Spleen (tissue), 7 donors: ENCODE measurements at regions not wholly inside any gene's neighbourhood (a gene's known extent, or its start where the extent isn't known, plus 50 kb on each side); places are given as distances from the start of the nearest gene placed in this dataset.

Experiments used
- CTCF ChIP-seq, 11 experiments: fragments of 200-600 bp in 7 of 11; fragments of 450-650 bp in 4 of 11; sonication (generic) in 4 of 11; IDR thresholded peaks in 8 of 11; conservative IDR thresholded peaks in 3 of 11; 1 replicate in 7 of 11; 2 replicates in 4 of 11; pipeline versions ENCODE4 v1.4.0 to v1.8.0; 2016 to 2021; ENCODE audit warnings: antibody characterized with exemption in 11 of 11, inconsistent platforms in 4 of 11, mild to moderate bottlenecking in 1 of 11
- POLR2A ChIP-seq, 3 donors: fragments of 450-650 bp; IDR thresholded peaks; one replicate each; pipeline ENCODE4 v1.5.1; 2017; ENCODE audit warnings: antibody characterized with exemption in 3 of 3, mild to moderate bottlenecking in 1 of 3
- donor health status: DM: no; HTN: no; CAD: no; lungs with moderate emphysema.
- donor health status: DM: no; HTN: no; CAD: no.
- donor health status: DM: no; HTN: no; CAD: no.

GRCh38 chr4:55176497-55176896 lies 51.1 kb upstream of the KDR start:
- no peak for TF ChIP-seq CTCF (IDR thresholded peaks at IDR 0.05 in 8 of 11, conservative IDR thresholded peaks at IDR 0.05 in 3 of 11)
- no peak for TF ChIP-seq POLR2A (IDR thresholded peaks at IDR 0.05)
